ENCODE measurements at regions not wholly inside any gene's neighbourhood (a gene's known extent, or its start where the extent isn't known, plus 50 kb on each side); places are given as distances from the start of the nearest gene placed in this dataset.

DNA sequence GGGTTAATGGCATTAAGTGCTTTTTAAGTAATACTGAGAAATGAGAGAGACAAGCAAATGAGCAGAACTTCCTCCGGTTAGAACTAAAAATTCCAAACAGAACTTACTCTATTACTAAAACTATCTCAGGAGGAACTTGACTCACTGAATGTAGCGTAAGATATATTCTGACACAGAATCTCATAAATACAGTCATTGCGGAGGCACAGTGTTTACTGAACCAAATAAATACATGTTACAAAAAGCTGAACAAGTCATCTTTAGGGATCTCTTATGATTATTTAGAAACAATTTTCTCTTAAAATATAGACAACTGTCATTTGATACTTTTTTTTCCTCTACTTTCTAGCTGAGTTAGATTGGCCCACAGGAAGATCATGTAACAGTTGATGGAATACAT is 283.1 kb downstream of the KLF12 start:
- WGBS, 2 donors: 81 to 88% methylated on average over 3 of the region's 3 CpGs
- DNase-seq: no peak
- no peaks in the 10 kb centered on the region for H3K36me3 ChIP-seq (replicated peaks in 1 of 2; ENCODE audit: insufficient read depth in 1 of 2, low read depth in 2 of 2)
- H3K27ac ChIP-seq: no peak overlapping the region
- no peaks in the 10 kb centered on the region for H3K27me3 ChIP-seq
- no peaks in the 10 kb centered on the region for H3K9me3 ChIP-seq
- TF ChIP-seq POLR2A (IDR thresholded peaks at IDR 0.05): no peak
- no peak for TF ChIP-seq CTCF (IDR thresholded peaks at IDR 0.05)
- no peak for ATAC-seq
- intact Hi-C loops (cut with DNase I): no loop called here
- no peak overlapping the region for H3K4me3 ChIP-seq
- no peaks in the 10 kb centered on the region for H3K4me1 ChIP-seq

DNA sequence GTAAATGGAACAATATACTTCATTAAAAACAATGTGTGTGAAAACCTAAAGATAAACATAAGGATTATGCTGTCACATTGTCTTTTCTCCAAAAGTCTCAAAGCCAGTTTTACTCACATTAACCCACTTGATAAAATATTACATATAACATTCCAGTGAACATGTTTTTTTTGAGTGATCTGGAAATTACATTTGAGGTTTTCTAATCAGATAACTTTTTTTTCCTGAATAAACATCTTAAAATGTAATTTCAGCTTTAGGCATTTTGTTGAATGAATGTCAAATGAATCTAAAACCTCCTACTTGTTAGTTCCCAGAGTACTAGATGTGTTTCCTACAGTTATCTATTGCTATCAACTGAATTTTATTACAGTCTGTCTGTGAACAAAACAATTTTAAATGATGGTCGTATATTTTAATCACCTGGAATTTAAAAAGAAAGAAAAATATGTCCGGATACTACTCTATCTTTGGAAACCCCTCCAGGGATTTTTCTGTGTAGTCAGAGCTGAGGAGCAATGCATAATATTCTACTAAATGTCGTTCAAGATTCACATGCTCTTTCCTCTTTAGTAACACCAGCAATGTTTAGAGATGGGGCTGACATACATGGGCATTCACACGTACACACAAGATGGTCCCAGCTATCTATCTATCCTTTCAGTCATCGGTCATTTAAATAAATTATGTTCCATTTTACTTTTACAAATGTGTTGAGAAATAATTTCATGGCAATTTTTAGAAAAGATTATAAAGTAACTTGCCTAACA is 283.9 kb downstream of the KLF12 start:
- TF ChIP-seq POLR2A (IDR thresholded peaks at IDR 0.05): no peak
- no peak for TF ChIP-seq CTCF (IDR thresholded peaks at IDR 0.05)
- 56 to 60% methylated on average over 5 of the region's 5 CpGs for WGBS, 2 donors
- no peaks in the 10 kb centered on the region for H3K27me3 ChIP-seq
- DNase-seq (no peak), ATAC-seq (no peak)
- no peak overlapping the region for H3K27ac ChIP-seq
- no peak overlapping the region for H3K4me3 ChIP-seq
- H3K36me3 ChIP-seq (replicated peaks in 1 of 2; ENCODE audit: insufficient read depth in 1 of 2, low read depth in 2 of 2): no peaks in the 10 kb centered on the region
- intact Hi-C loops (cut with DNase I): no loop called here
- no peaks in the 10 kb centered on the region for H3K4me1 ChIP-seq
- no peaks in the 10 kb centered on the region for H3K9me3 ChIP-seq

DNA sequence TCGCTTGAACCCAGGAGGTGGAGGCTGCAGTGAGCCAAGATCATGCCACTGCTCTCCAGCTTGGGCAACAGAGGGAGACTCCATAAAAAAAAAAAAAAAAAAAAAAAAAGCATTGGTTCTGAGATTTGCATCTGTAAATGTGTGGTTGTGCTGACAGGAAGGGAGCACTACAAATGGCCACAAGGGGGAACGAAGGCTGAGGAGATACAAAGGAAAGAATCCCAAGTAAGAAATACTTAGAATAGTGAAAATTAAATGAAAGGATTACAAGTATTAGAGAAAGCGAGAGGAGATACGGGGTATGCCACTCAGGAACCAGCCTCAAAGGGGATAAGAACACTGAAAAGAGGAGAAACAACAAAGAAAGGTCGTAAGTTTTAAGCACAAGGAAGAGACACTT is 284.9 kb downstream of the KLF12 start:
- intact Hi-C loops (cut with DNase I): no loop called here
- no peaks in the 10 kb centered on the region for H3K9me3 ChIP-seq
- 63 to 66% methylated on average over 5 of the region's 5 CpGs for WGBS, 2 donors
- H3K4me3 ChIP-seq: no peak overlapping the region
- H3K36me3 ChIP-seq (replicated peaks in 1 of 2; ENCODE audit: insufficient read depth in 1 of 2, low read depth in 2 of 2): no peaks in the 10 kb centered on the region
- no peak overlapping the region for H3K27ac ChIP-seq
- no peaks in the 10 kb centered on the region for H3K4me1 ChIP-seq
- no peaks in the 10 kb centered on the region for H3K27me3 ChIP-seq
- ATAC-seq (no peak), DNase-seq (peak in 1 of 4 donors; percentile 6)
- TF ChIP-seq CTCF (IDR thresholded peaks at IDR 0.05) (peak in 1 of 7 experiments; percentile 5), POLR2A (IDR thresholded peaks at IDR 0.05) (no peak)

GRCh38 chr13:73844986-73845385 is 289.2 kb downstream of the KLF12 start:
- ATAC-seq (no peak), DNase-seq (no peak)
- 79 to 93% methylated on average over 1 of the region's 1 CpG for WGBS, 2 donors
- Histone ChIP-seq H3K4me3 (no peak overlapping the region), H3K36me3 (replicated peaks in 1 of 2; ENCODE audit: insufficient read depth in 1 of 2, low read depth in 2 of 2) (no peaks in the 10 kb centered on the region), H3K9me3 (no peaks in the 10 kb centered on the region), H3K4me1 (no peaks in the 10 kb centered on the region), H3K27ac (no peak overlapping the region), H3K27me3 (no peaks in the 10 kb centered on the region)
- TF ChIP-seq CTCF (IDR thresholded peaks at IDR 0.05) (no peak), POLR2A (IDR thresholded peaks at IDR 0.05) (no peak)
- intact Hi-C loops (cut with DNase I): no loop called here

DNA sequence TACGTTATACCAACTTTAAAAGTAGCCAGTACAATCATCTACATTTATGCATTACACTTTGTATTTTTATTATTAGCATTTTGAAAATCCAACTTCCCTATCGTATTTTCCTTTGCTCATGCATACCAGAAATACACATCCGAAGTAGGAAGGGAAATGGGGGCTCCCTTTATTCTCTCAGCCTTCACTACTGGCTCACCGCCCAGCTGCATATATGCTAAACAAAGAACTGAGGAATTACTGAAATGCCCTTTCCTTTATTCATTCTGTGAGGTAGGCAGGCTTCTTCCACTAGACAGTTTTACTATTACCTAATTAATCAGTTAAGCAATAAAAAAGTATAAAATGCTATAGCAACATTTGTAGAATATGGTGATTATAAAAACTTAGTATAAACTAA is 291.6 kb downstream of the KLF12 start:
- Histone ChIP-seq H3K4me1 (no peaks in the 10 kb centered on the region), H3K27me3 (no peaks in the 10 kb centered on the region), H3K36me3 (replicated peaks in 1 of 2; ENCODE audit: insufficient read depth in 1 of 2, low read depth in 2 of 2) (no peaks in the 10 kb centered on the region), H3K4me3 (no peak overlapping the region), H3K9me3 (no peaks in the 10 kb centered on the region), H3K27ac (no peak overlapping the region)
- no peak for DNase-seq
- TF ChIP-seq CTCF (IDR thresholded peaks at IDR 0.05) (no peak), POLR2A (IDR thresholded peaks at IDR 0.05) (no peak)
- WGBS, 2 donors: 83 to 88% methylated on average over 4 of the region's 4 CpGs
- no peak for ATAC-seq
- intact Hi-C loops (cut with DNase I): no loop called here

All from body of pancreas (tissue), 4 donors.